ENCODE measurements at regions not wholly inside any gene's neighbourhood (a gene's known extent, or its start where the extent isn't known, plus 50 kb on each side); places are given as distances from the start of the nearest gene placed in this dataset.

DNA sequence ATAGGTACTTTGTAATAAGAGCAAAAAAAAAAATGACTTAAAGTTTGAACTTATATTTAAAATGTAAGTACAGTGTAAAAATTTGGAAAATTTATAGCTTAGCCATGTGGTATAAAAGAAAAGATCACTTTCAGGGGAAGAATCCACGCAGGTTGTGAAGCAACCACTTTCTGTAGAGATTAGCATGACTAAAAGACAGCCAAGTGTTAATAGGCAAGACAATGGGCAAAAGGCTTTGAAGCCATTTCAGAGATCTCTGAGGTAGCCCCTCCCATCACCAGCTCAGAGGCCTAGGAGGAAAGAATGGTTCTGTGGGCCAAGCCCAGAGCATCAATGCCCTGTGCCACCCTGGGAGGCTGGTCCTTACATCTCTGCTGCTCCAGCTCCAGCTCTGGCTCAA lies 346.3 kb upstream of the CHD1 start:
- TF ChIP-seq, protein P1, sequence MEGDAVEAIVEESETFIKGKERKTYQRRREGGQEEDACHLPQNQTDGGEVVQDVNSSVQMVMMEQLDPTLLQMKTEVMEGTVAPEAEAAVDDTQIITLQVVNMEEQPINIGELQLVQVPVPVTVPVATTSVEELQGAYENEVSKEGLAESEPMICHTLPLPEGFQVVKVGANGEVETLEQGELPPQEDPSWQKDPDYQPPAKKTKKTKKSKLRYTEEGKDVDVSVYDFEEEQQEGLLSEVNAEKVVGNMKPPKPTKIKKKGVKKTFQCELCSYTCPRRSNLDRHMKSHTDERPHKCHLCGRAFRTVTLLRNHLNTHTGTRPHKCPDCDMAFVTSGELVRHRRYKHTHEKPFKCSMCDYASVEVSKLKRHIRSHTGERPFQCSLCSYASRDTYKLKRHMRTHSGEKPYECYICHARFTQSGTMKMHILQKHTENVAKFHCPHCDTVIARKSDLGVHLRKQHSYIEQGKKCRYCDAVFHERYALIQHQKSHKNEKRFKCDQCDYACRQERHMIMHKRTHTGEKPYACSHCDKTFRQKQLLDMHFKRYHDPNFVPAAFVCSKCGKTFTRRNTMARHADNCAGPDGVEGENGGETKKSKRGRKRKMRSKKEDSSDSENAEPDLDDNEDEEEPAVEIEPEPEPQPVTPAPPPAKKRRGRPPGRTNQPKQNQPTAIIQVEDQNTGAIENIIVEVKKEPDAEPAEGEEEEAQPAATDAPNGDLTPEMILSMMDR (IDR thresholded peaks at IDR 0.05; ENCODE audit: low read length), result no peak
- TF ChIP-seq EZH2 (optimal IDR thresholded peaks at IDR 0.05; ENCODE audit: low read depth, low read length) (no peak), EZH2phosphoT487 (IDR thresholded peaks at IDR 0.05; ENCODE audit: low read length) (no peak)

All from MM.1S (cell line).